T-helper 2 cell treated with Interferon-gamma antibody and Interleukin-4, amounts not matched to agents 5 μg/mL and 100 μg/mL, for 36 hours (primary cell): ENCODE measurements at regions not wholly inside any gene's neighbourhood (a gene's known extent, or its start where the extent isn't known, plus 50 kb on each side); places are given as distances from the start of the nearest gene placed in this dataset.

ENCODE experiments used
- DNase-seq: peaks from one replicate; pipeline ENCODE4 v3.0.0; 2021; ENCODE audit warnings: low spot score
- H3K27ac Mint-ChIP-seq: one replicate; pipeline ENCODE4 v1.8.0; 2021; ENCODE audit warnings: mild to moderate bottlenecking, mixed read lengths
- H3K27me3 Mint-ChIP-seq: one replicate; pipeline ENCODE4 v1.8.0; 2021; ENCODE audit warnings: low read depth, mixed read lengths
- H3K36me3 Mint-ChIP-seq: one replicate; pipeline ENCODE4 v1.8.0; 2021; ENCODE audit warnings: low read depth, mixed read lengths
- H3K4me1 Mint-ChIP-seq: one replicate; pipeline ENCODE4 v1.8.0; 2021; ENCODE audit warnings: low read depth, mixed read lengths
- H3K4me3 Mint-ChIP-seq: one replicate; pipeline ENCODE4 v1.8.0; 2022; ENCODE audit warnings: mild to moderate bottlenecking, moderate library complexity, mixed read lengths
- H3K9me3 Mint-ChIP-seq: one replicate; pipeline ENCODE4 v1.8.0; 2021; ENCODE audit warnings: mixed read lengths

- Mint-ChIP-seq H3K9me3 (no peaks in the 10 kb centered on the region), H3K27ac (no peak overlapping the region), H3K27me3 (no peaks in the 10 kb centered on the region), H3K4me3 (no peak overlapping the region), H3K4me1 (no peaks in the 10 kb centered on the region), H3K36me3 (no peaks in the 10 kb centered on the region)
- no peak for DNase-seq
Measured at GRCh38 chr17:6240001-6240400, 169.8 kb downstream of the WSCD1 start.

- no peaks in the 10 kb centered on the region for H3K36me3 Mint-ChIP-seq
- H3K4me3 Mint-ChIP-seq: no peak overlapping the region
Measured at GRCh38 chr17:6239241-6239798, 169.1 kb downstream of the WSCD1 start.

GRCh38 chr17:6233856-6234255 is 163.7 kb downstream of the WSCD1 start:
- H3K4me1 Mint-ChIP-seq: no peaks in the 10 kb centered on the region
- H3K27ac Mint-ChIP-seq: no peak overlapping the region
- no peak overlapping the region for H3K4me3 Mint-ChIP-seq
- no peaks in the 10 kb centered on the region for H3K27me3 Mint-ChIP-seq
- no peaks in the 10 kb centered on the region for H3K36me3 Mint-ChIP-seq
- H3K9me3 Mint-ChIP-seq: no peaks in the 10 kb centered on the region
- no peak for DNase-seq

More at GRCh38 chr17:6239241-6239798, 169.1 kb downstream of the WSCD1 start:
- Mint-ChIP-seq H3K4me1 (no peaks in the 10 kb centered on the region), H3K27me3 (no peaks in the 10 kb centered on the region), H3K9me3 (no peaks in the 10 kb centered on the region), H3K27ac (no peak overlapping the region)
- no peak for DNase-seq

- no peaks in the 10 kb centered on the region for H3K9me3 Mint-ChIP-seq
- no peak for DNase-seq
- H3K4me1 Mint-ChIP-seq: no peaks in the 10 kb centered on the region
- no peak overlapping the region for H3K27ac Mint-ChIP-seq
- H3K36me3 Mint-ChIP-seq: no peaks in the 10 kb centered on the region
- H3K4me3 Mint-ChIP-seq: no peak overlapping the region
- H3K27me3 Mint-ChIP-seq: no peaks in the 10 kb centered on the region
Measured at GRCh38 chr17:6233339-6233738, 163.2 kb downstream of the WSCD1 start.

GRCh38 chr17:6232732-6233101 is 162.5 kb downstream of the WSCD1 start:
- Mint-ChIP-seq H3K4me1 (no peaks in the 10 kb centered on the region), H3K27ac (no peak overlapping the region)
- no peak for DNase-seq

GRCh38 chr17:6231886-6232731 is 161.9 kb downstream of the WSCD1 start:
- Mint-ChIP-seq H3K36me3 (no peaks in the 10 kb centered on the region), H3K27me3 (no peaks in the 10 kb centered on the region), H3K27ac (no peak overlapping the region), H3K4me3 (no peak overlapping the region), H3K9me3 (no peaks in the 10 kb centered on the region), H3K4me1 (no peaks in the 10 kb centered on the region)
- no peak for DNase-seq

More at GRCh38 chr17:6232732-6233101, 162.5 kb downstream of the WSCD1 start:
- no peaks in the 10 kb centered on the region for H3K27me3 Mint-ChIP-seq
- H3K9me3 Mint-ChIP-seq: no peaks in the 10 kb centered on the region
- H3K36me3 Mint-ChIP-seq: no peaks in the 10 kb centered on the region
- no peak overlapping the region for H3K4me3 Mint-ChIP-seq

GRCh38 chr17:6231465-6231864 is 161.3 kb downstream of the WSCD1 start:
- Mint-ChIP-seq H3K36me3 (no peaks in the 10 kb centered on the region), H3K4me3 (no peak overlapping the region), H3K27ac (no peak overlapping the region), H3K9me3 (no peaks in the 10 kb centered on the region), H3K27me3 (no peaks in the 10 kb centered on the region), H3K4me1 (no peaks in the 10 kb centered on the region)
- no peak for DNase-seq

GRCh38 chr17:6218333-6218732 is 148.2 kb downstream of the WSCD1 start:
- Mint-ChIP-seq H3K27ac (no peak overlapping the region), H3K9me3 (peaks cover 14% of the 10 kb centered on the region), H3K4me3 (no peak overlapping the region), H3K27me3 (peaks cover 20% of the 10 kb centered on the region), H3K36me3 (no peaks in the 10 kb centered on the region), H3K4me1 (peaks cover 2% of the 10 kb centered on the region)
- no peak for DNase-seq

- no peaks in the 10 kb centered on the region for H3K9me3 Mint-ChIP-seq
- no peak overlapping the region for H3K27ac Mint-ChIP-seq
- no peak overlapping the region for H3K4me3 Mint-ChIP-seq
- peaks cover 7% of the 10 kb centered on the region for H3K27me3 Mint-ChIP-seq
- H3K4me1 Mint-ChIP-seq: no peaks in the 10 kb centered on the region
- no peaks in the 10 kb centered on the region for H3K36me3 Mint-ChIP-seq
- DNase-seq: no peak
Measured at GRCh38 chr17:6215071-6216035, 145.2 kb downstream of the WSCD1 start.

- no peak overlapping the region for H3K4me3 Mint-ChIP-seq
- no peaks in the 10 kb centered on the region for H3K36me3 Mint-ChIP-seq
- no peak for DNase-seq
- peaks cover 7% of the 10 kb centered on the region for H3K27me3 Mint-ChIP-seq
- no peaks in the 10 kb centered on the region for H3K9me3 Mint-ChIP-seq
- H3K4me1 Mint-ChIP-seq: no peaks in the 10 kb centered on the region
- H3K27ac Mint-ChIP-seq: no peak overlapping the region
Measured at GRCh38 chr17:6213859-6214258, 143.7 kb downstream of the WSCD1 start.

- no peak for DNase-seq
- no peaks in the 10 kb centered on the region for H3K9me3 Mint-ChIP-seq
- no peaks in the 10 kb centered on the region for H3K36me3 Mint-ChIP-seq
- H3K4me3 Mint-ChIP-seq: no peak overlapping the region
- H3K4me1 Mint-ChIP-seq: no peaks in the 10 kb centered on the region
- no peaks in the 10 kb centered on the region for H3K27me3 Mint-ChIP-seq
- H3K27ac Mint-ChIP-seq: no peak overlapping the region
Measured at GRCh38 chr17:6212766-6213165, 142.6 kb downstream of the WSCD1 start.

- H3K27me3 Mint-ChIP-seq: no peaks in the 10 kb centered on the region
- H3K4me1 Mint-ChIP-seq: no peaks in the 10 kb centered on the region
- no peak overlapping the region for H3K27ac Mint-ChIP-seq
- no peak overlapping the region for H3K4me3 Mint-ChIP-seq
- no peaks in the 10 kb centered on the region for H3K36me3 Mint-ChIP-seq
- DNase-seq: no peak
- no peaks in the 10 kb centered on the region for H3K9me3 Mint-ChIP-seq
Measured at GRCh38 chr17:6209829-6210228, 139.7 kb downstream of the WSCD1 start.

- H3K27me3 Mint-ChIP-seq: no peaks in the 10 kb centered on the region
- no peak overlapping the region for H3K4me3 Mint-ChIP-seq
- H3K4me1 Mint-ChIP-seq: no peaks in the 10 kb centered on the region
- H3K27ac Mint-ChIP-seq: no peak overlapping the region
- no peaks in the 10 kb centered on the region for H3K9me3 Mint-ChIP-seq
- DNase-seq: no peak
- no peaks in the 10 kb centered on the region for H3K36me3 Mint-ChIP-seq
Measured at GRCh38 chr17:6208608-6209180, 138.5 kb downstream of the WSCD1 start.

- Mint-ChIP-seq H3K4me1 (no peaks in the 10 kb centered on the region), H3K27ac (no peak overlapping the region), H3K9me3 (no peaks in the 10 kb centered on the region), H3K36me3 (no peaks in the 10 kb centered on the region), H3K27me3 (no peaks in the 10 kb centered on the region), H3K4me3 (no peak overlapping the region)
- no peak for DNase-seq
Measured at GRCh38 chr17:6205525-6205924, 135.3 kb downstream of the WSCD1 start.
